WERI-Rb-1 (cell line): ENCODE measurements at regions not wholly inside any gene's neighbourhood (a gene's known extent, or its start where the extent isn't known, plus 50 kb on each side); places are given as distances from the start of the nearest gene placed in this dataset.

Experiments used
- DNase-seq: peaks from one replicate; pipeline ENCODE4 v3.0.0-alpha.2; 2020
- H3K27ac ChIP-seq: fragments of 250-450 bp; sonication (Bioruptor Pico); 2 replicates; pipeline ENCODE4 v1.5.1; 2020; ENCODE audit warnings: mild to moderate bottlenecking, moderate library complexity
- H3K27me3 ChIP-seq: fragments of 250-450 bp; sonication (Bioruptor Pico); 2 replicates; pipeline ENCODE4 v1.5.1; 2021; ENCODE audit warnings: mild to moderate bottlenecking, low read depth, moderate library complexity; ENCODE audit not compliant: insufficient read depth, severe bottlenecking
- H3K36me3 ChIP-seq: fragments of 250-450 bp; sonication (Bioruptor Pico); 2 replicates; pipeline ENCODE4 v1.5.1; 2020; ENCODE audit warnings: mild to moderate bottlenecking, moderate library complexity
- H3K4me3 ChIP-seq: 2 replicates; pipeline ENCODE4 v1.5.1; 2011; ENCODE audit warnings: low read depth, mild to moderate bottlenecking, control low read depth, low read length
- H3K9me3 ChIP-seq: fragments of 250-450 bp; sonication (Bioruptor Pico); 2 replicates; pipeline ENCODE4 v1.5.1; 2021; ENCODE audit warnings: mild to moderate bottlenecking, moderate library complexity; ENCODE audit not compliant: severe bottlenecking
- CTCF ChIP-seq: IDR thresholded peaks from 2 replicates; pipeline ENCODE4 v1.5.1; 2011; ENCODE audit warnings: low read depth, mild to moderate bottlenecking, control low read depth, inconsistent platforms, low read length

GRCh38 chr10:84903320-84903719 is 574.9 kb downstream of the CCSER2 start:
- TF ChIP-seq CTCF, result no peak
- Histone ChIP-seq H3K36me3 (no peaks in the 10 kb centered on the region), H3K27me3 (no peaks in the 10 kb centered on the region), H3K9me3 (no peaks in the 10 kb centered on the region), H3K4me3 (no peak overlapping the region), H3K27ac (no peak overlapping the region)
- no peak for DNase-seq

DNA sequence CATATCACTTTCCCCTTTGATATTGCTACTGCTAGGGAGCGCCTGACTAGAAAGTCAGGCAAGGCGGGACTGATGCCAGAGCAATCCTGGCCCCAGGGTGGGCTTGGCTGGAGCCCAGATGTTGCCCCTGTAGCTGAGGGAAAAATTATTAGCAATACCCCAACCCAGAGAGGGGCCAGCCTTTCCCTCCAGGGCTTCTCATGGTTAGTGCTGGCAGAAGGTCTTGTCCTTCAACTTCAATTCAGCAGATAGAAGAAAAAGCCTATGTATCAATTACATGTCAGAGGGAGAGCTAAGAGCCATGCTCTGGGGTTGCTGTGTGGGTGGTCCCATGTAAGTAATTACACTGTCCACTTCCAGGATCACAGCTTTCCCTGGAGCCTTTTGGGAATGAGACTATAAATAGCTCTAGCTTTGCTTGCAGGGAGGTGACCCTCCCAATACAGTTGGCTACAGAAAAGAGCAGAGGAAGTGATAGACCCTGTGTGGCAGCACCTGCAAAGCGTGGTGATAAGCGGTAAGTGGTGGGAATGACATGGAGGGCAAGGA is 579.1 kb downstream of the CCSER2 start:
- DNase-seq, result no peak

DNA sequence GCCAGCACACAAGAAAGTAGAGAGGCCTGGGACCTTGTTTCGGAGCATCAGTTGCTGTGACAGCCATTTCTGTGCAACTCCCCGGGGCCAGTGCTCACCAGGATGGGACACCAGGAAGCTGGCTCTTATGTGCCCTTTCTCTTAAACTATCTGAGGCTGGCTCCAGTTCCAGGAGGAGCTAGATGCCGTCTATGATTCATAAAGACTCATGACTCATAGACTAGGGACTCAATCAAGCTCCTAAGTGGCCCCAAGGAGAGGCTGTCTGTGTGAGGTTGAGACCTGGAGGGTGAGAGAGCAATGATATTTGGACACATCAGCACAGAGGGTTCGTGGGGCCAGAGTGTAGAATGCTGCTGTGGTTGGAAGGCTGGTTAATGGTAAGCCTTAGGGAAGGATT is 580.1 kb downstream of the CCSER2 start:
- Histone ChIP-seq H3K27me3 (no peaks in the 10 kb centered on the region), H3K36me3 (no peaks in the 10 kb centered on the region), H3K9me3 (no peaks in the 10 kb centered on the region), H3K4me3 (no peak overlapping the region), H3K27ac (no peak overlapping the region)
- TF ChIP-seq CTCF, result no peak
- DNase-seq, result no peak

More for the DNA sequence above, 579.1 kb downstream of the CCSER2 start:
- Histone ChIP-seq H3K27ac (no peak overlapping the region), H3K9me3 (no peaks in the 10 kb centered on the region), H3K4me3 (no peak overlapping the region), H3K36me3 (no peaks in the 10 kb centered on the region), H3K27me3 (no peaks in the 10 kb centered on the region)
- no peak for TF ChIP-seq CTCF

DNA sequence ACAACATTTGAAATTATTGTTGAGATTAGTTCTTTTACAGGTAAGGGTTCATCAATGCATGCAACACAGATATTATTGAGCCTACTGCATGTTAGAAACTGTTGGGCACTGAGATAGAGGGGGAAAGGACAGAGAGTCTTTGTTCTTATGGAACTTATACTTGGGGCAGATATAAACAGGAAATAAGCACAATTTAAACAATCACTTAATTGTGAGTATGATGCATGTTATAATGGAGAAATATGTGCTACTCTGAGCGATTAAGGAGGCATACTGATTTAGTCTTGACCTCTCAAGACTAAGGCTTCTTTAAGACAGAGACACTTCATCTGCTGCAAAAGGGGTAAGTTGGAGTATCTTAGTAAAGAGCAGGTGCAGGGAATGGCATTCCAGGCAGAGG is 593.3 kb downstream of the CCSER2 start:
- H3K27ac ChIP-seq, result no peak overlapping the region
- H3K36me3 ChIP-seq, result no peaks in the 10 kb centered on the region
- TF ChIP-seq CTCF, result no peak
- no peaks in the 10 kb centered on the region for H3K27me3 ChIP-seq
- H3K4me3 ChIP-seq, result no peak overlapping the region
- H3K9me3 ChIP-seq, result peaks cover 3% of the 10 kb centered on the region
- DNase-seq, result no peak

DNA sequence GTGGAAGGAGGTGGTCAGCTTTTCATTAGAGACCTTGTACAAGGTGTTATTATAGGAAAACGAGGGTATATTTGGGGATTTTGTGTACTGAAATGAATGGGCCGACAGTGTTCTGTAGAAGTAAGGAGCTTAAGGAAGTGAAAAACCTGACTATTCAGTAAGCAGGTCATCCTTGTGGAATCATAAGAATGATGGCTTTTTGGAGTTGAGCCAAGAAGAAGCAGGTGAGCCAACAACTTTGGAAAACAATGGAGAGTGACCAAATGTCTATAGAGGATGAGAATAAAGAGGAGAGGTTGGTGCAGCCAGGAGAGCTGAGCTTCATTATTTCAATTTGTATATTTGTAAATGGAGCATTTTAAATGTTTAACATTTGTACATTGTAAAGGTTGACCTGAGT is 595.7 kb downstream of the CCSER2 start:
- Histone ChIP-seq H3K27me3 (no peaks in the 10 kb centered on the region), H3K9me3 (peaks cover under 1% of the 10 kb centered on the region), H3K36me3 (no peaks in the 10 kb centered on the region), H3K4me3 (no peak overlapping the region), H3K27ac (no peak overlapping the region)
- no peak for DNase-seq
- no peak for TF ChIP-seq CTCF

- no peak overlapping the region for H3K27ac ChIP-seq
- no peaks in the 10 kb centered on the region for H3K36me3 ChIP-seq
- H3K9me3 ChIP-seq, result no peaks in the 10 kb centered on the region
- no peak overlapping the region for H3K4me3 ChIP-seq
- TF ChIP-seq CTCF, result no peak
- H3K27me3 ChIP-seq, result no peaks in the 10 kb centered on the region
- no peak for DNase-seq
These were observed 597.1 kb downstream of the CCSER2 start for GRCh38 chr10:84925495-84925894.
